SK-N-MC (cell line): ENCODE measurements at regions not wholly inside any gene's neighbourhood (a gene's known extent, or its start where the extent isn't known, plus 50 kb on each side); places are given as distances from the start of the nearest gene placed in this dataset.

Source experiments
- EZH2 ChIP-seq: fragments of 200-600 bp; sonication (generic); IDR thresholded peaks from one replicate; pipeline ENCODE4 v1.6.1; 2017; ENCODE audit warnings: antibody characterized with exemption
- POLR2AphosphoS5 ChIP-seq: IDR thresholded peaks from 2 replicates; pipeline ENCODE4 v1.6.1; 2012; ENCODE audit warnings: mild to moderate bottlenecking, low read depth, low read length, borderline replicate concordance

DNA sequence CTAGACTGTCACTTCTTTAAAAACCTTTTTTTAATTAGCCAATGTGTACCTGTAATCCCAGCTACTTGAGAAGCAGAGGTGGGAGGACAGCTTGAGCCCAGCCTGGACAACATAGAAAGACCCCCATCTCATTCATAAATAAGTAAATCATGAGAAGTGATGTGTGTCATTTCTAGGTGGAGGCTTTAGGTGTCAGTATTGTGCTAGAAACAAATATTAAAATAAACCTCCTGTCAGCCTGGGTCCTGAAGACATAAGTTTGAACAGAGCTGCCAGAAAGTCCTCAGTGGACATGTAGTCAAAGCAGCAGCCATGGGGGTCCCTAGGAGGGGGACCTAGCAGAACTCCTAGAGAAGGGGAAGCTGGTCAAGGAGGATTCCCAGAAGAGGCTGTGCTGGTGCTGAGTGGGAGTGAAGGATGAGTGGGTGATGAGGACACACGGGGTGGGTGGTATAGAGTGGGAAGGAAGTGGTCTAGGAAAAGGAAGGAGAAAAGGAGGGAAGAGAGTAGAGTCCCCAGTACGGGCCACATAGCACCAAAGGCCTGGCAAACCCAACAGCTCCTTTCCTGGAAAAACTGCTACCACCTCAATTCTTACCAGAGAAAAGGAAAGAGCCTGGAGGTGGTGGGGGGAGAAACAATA, 316.6 kb upstream of the NCKAP5 start:
- TF ChIP-seq EZH2 (no peak), POLR2AphosphoS5 (no peak)
